ENCODE measurements at regions not wholly inside any gene's neighbourhood (a gene's known extent, or its start where the extent isn't known, plus 50 kb on each side); places are given as distances from the start of the nearest gene placed in this dataset.

DNA sequence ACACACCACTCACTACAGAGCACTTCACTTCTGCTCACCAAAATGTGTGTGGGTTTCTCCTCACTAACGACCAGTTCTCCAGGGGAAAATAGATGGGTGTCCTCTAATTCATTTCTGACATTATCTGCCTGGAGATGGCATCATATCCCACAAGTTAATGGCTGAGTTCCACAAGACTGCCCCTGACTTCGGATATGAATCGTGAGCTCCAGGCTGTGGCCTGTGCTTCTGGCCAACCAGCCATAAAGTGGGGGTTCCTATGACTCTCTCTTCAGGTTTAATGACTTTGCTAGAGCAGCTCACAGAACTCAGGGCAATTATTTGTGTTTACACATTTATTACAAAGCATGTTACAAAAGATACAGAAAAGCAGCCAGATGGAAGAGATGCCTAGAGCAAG lies 113.0 kb upstream of the SYT13 start:
- no peak for DNase-seq (ENCODE audit: low read depth in 1 of 2, low spot score in 1 of 2)
- H3K4me3 ChIP-seq (replicated peaks; ENCODE audit: insufficient read depth, low read length), result no peak overlapping the region
- no peak overlapping the region for H3K27ac ChIP-seq (replicated peaks)
- peaks cover 9% of the 10 kb centered on the region for H3K27me3 ChIP-seq (ENCODE audit: insufficient read depth, poor library complexity, severe bottlenecking)
- TF ChIP-seq SPI1 (IDR thresholded peaks at IDR 0.05; ENCODE audit: borderline replicate concordance, low read depth) (no peak), POLR2AphosphoS5 (IDR thresholded peaks at IDR 0.05; ENCODE audit: low read depth) (no peak), GABPA (IDR thresholded peaks at IDR 0.05; ENCODE audit: low read depth) (no peak)
- TF ChIP-seq, protein P1, sequence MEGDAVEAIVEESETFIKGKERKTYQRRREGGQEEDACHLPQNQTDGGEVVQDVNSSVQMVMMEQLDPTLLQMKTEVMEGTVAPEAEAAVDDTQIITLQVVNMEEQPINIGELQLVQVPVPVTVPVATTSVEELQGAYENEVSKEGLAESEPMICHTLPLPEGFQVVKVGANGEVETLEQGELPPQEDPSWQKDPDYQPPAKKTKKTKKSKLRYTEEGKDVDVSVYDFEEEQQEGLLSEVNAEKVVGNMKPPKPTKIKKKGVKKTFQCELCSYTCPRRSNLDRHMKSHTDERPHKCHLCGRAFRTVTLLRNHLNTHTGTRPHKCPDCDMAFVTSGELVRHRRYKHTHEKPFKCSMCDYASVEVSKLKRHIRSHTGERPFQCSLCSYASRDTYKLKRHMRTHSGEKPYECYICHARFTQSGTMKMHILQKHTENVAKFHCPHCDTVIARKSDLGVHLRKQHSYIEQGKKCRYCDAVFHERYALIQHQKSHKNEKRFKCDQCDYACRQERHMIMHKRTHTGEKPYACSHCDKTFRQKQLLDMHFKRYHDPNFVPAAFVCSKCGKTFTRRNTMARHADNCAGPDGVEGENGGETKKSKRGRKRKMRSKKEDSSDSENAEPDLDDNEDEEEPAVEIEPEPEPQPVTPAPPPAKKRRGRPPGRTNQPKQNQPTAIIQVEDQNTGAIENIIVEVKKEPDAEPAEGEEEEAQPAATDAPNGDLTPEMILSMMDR (IDR thresholded peaks at IDR 0.05; ENCODE audit: insufficient read depth, low read length), result no peak
- TF ChIP-seq, protein P2, sequence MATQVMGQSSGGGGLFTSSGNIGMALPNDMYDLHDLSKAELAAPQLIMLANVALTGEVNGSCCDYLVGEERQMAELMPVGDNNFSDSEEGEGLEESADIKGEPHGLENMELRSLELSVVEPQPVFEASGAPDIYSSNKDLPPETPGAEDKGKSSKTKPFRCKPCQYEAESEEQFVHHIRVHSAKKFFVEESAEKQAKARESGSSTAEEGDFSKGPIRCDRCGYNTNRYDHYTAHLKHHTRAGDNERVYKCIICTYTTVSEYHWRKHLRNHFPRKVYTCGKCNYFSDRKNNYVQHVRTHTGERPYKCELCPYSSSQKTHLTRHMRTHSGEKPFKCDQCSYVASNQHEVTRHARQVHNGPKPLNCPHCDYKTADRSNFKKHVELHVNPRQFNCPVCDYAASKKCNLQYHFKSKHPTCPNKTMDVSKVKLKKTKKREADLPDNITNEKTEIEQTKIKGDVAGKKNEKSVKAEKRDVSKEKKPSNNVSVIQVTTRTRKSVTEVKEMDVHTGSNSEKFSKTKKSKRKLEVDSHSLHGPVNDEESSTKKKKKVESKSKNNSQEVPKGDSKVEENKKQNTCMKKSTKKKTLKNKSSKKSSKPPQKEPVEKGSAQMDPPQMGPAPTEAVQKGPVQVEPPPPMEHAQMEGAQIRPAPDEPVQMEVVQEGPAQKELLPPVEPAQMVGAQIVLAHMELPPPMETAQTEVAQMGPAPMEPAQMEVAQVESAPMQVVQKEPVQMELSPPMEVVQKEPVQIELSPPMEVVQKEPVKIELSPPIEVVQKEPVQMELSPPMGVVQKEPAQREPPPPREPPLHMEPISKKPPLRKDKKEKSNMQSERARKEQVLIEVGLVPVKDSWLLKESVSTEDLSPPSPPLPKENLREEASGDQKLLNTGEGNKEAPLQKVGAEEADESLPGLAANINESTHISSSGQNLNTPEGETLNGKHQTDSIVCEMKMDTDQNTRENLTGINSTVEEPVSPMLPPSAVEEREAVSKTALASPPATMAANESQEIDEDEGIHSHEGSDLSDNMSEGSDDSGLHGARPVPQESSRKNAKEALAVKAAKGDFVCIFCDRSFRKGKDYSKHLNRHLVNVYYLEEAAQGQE (IDR thresholded peaks at IDR 0.05; ENCODE audit: insufficient replicate concordance, low read depth), result no peak

DNA sequence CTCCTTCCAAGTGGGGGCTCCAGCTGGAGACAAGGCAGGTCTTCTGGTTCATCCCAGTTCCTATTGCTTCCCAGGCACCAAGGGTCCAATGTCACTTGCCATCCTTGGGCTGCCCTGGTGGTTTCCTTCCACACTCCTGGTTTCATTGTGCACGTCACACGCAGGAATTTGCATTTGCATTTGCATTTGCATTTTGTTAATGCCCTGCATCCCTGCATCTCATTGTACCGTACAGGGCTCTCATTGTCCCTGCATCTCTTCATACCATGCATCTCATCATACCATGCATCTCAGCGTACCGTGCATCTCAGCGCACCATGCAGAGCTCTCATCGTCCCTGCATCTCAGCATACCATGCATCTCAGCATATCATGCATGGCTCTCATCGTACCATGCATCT lies 112.2 kb upstream of the SYT13 start:
- no peak for TF ChIP-seq GABPA (IDR thresholded peaks at IDR 0.05; ENCODE audit: low read depth)
- no peak for TF ChIP-seq SPI1 (IDR thresholded peaks at IDR 0.05; ENCODE audit: borderline replicate concordance, low read depth)
- TF ChIP-seq, protein P2 (IDR thresholded peaks at IDR 0.05; ENCODE audit: insufficient replicate concordance, low read depth), result no peak
- no peak for TF ChIP-seq POLR2AphosphoS5 (IDR thresholded peaks at IDR 0.05; ENCODE audit: low read depth)
- TF ChIP-seq, protein P1 (IDR thresholded peaks at IDR 0.05; ENCODE audit: insufficient read depth, low read length), result no peak
- no peak overlapping the region for H3K4me3 ChIP-seq (replicated peaks; ENCODE audit: insufficient read depth, low read length)
- peaks cover 11% of the 10 kb centered on the region for H3K27me3 ChIP-seq (ENCODE audit: insufficient read depth, poor library complexity, severe bottlenecking)
- DNase-seq (ENCODE audit: low read depth in 1 of 2, low spot score in 1 of 2), result no peak
- H3K27ac ChIP-seq (replicated peaks), result no peak overlapping the region

DNA sequence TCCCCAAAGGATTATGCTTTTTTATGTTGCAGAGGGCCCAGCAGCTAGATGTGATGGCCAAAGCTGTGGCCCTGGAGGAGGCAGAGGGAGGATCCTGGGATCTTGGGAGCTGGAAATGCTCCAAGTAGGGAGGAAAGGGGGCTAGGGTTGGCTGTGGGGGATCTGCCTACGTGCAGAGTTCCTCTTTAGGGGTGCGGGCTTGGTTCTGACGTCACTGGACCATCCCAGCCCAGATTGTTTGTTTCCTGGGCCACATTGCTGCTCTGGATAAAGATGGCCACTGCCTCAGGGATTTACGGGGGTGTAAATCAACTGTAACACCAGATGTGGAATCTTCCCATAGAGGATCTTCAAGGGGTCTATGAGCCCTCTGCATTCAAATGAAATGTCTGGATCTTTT lies 110.3 kb upstream of the SYT13 start:
- DNase-seq (ENCODE audit: low read depth in 1 of 2, low spot score in 1 of 2), result no peak
- no peak for TF ChIP-seq SPI1 (IDR thresholded peaks at IDR 0.05; ENCODE audit: borderline replicate concordance, low read depth)
- TF ChIP-seq, protein P1 (IDR thresholded peaks at IDR 0.05; ENCODE audit: insufficient read depth, low read length), result no peak
- TF ChIP-seq GABPA (IDR thresholded peaks at IDR 0.05; ENCODE audit: low read depth), result no peak
- no peak for TF ChIP-seq POLR2AphosphoS5 (IDR thresholded peaks at IDR 0.05; ENCODE audit: low read depth)
- TF ChIP-seq, protein P2 (IDR thresholded peaks at IDR 0.05; ENCODE audit: insufficient replicate concordance, low read depth), result no peak

More for the DNA sequence above, 110.3 kb upstream of the SYT13 start:
- Histone ChIP-seq H3K27me3 (ENCODE audit: insufficient read depth, poor library complexity, severe bottlenecking) (peaks cover 11% of the 10 kb centered on the region), H3K4me3 (replicated peaks; ENCODE audit: insufficient read depth, low read length) (no peak overlapping the region), H3K27ac (replicated peaks) (no peak overlapping the region)

Measured in HL-60 (cell line).